HK-2 (cell line): ENCODE measurements at regions not wholly inside any gene's neighbourhood (a gene's known extent, or its start where the extent isn't known, plus 50 kb on each side); places are given as distances from the start of the nearest gene placed in this dataset.
A peak's percentile ranks its signal among the peaks of the same experiment; 100 is the strongest.

Experiments used
- DNase-seq: peaks from one replicate; pipeline ENCODE4 v3.0.0-alpha.2; 2018; ENCODE audit not compliant: unreplicated experiment

DNA sequence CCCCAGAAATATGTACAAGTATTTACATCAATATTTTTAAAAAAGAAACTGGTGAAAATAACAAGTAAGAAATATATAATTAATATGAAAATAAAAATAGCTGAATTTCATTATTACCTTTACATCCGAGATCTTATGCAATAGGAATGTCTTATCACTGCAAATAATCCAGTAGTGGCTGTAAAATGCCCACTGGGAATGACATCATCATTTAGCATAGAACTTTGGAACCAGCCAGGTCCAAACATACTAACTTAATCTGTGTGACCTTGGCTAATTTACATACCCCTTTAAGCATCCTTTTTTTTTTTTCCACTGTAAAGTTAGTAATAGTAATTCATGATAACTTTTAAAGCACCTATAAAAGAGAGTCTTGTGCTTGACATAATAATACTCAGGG lies 611.7 kb downstream of the ZIC1 start:
- no peak for DNase-seq

DNA sequence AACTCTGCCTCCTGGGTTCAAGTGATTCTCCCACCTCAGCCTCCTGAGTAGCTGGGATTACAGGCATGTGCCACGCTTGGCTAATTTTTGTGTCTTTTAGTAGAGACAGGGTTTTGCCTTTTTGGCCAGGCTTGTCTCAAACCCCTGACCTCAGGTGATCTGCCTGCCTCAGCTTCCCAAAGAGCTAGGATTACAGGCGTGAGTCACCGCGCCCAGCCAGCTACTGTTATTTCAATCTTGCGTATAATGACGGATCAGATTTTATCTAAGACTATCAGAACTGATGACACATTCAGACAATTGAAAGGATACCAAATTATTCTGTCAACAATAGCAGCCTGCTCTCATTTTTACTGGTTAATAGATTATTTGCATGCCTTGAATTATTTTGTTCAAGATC lies 612.2 kb downstream of the ZIC1 start:
- no peak for DNase-seq

DNA sequence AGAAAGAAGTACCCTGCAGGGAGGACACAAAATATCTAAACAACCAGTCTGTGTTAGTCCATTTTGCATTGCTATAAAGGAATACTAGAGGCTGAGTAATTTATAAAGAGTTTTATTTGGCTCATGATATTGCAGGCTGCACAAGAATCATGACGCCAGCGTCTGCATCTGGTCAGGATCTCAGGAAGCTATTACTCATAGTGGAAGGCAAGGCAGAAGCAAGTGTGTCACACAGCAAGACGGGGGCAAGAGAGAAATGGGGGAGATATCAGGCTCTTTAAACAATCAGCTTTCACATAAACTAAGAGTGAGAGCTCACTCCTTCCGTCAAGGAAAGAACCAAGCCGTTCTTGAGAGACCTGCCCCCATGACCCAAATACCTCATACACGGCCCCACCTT lies 614.8 kb downstream of the ZIC1 start:
- no peak for DNase-seq

DNA sequence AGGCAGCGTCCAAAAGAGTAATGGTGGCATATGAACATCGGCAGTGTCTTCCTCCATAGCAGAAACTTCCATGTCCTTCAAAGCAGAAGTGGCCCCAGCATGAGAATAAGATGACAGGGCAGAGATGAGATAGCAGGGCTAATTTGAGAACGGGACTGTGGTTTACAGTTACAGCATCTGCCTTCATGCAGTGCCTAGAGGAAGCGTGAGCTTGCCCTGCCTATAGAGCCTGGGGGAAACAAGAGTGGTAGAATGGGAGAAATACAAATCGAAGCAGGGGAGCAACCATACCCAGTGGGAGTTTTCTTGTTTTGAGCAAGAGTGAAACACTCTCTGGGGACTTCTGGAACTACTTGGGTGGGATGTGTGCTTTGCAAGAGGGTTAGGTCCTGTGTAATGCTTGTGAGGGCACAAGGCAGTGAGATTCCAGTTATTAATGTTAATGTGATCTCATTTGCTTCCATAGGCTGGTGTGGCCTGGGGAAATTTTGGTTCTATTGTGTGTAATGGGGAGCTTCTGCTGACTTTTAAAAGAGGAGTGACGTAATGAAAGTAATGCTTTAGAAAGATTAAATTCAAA lies 616.9 kb downstream of the ZIC1 start:
- DNase-seq: no peak

DNA sequence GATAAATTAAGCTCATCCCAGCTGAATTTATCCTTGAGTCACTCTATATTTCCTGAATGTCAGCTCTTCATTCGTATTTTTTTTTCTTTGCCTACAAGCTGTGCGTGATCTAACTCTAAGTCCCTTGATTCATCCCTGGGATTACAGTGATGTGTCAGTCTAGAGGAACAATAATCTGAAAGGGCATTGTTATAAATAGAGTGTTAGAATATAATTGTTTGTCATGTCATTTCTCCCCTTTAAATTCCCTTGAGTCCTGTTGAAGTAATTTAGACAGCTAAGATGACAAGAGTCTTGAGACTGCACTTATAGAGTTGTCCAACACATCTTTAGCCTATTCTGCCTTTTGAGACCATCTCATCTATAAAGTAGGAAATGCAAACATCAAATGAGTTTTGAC lies 621.8 kb downstream of the ZIC1 start:
- DNase-seq: no peak

DNA sequence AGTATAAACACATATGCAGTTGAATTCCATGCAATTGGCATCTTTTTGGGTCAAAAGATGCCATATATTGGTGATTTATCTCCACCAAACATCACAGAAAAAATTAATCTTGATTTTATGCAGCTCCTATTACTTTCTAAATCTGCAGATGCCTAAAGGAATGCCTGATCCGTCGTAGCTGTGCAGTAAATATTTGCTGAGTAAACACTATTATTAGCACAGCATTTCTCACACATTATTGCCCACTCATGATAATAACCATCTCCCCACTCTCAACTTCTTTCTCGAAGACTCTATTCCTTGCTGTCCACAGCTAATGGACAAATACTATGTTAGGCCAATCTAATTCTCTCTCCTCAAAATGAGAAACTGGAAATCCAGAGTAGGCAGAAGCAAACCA lies 625.2 kb downstream of the ZIC1 start:
- no peak for DNase-seq

DNA sequence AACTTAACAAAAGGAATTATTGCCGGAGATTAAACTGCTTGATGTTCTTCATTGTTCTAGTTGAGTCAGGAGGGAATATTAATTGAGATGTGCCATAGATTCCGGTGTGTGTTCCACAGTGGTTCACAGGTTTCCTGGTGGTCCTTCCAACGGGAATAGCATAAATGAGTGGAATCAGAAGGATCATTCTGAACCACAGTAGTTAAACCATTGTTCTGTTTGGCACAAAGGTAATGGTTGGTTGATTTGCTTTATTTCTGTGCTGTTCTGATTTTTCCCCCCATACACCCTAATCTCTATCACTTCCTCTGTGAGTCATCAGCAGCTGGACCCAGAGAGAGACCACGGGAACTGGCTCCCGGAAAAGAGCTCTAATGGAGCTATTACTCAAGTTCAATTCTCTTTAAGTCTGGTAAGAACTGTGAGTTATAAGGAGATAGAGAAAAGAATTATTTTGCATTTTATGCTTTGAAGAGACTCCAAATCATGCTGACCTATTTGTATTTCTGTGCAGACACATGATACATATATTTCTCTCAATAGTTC lies 627.2 kb downstream of the ZIC1 start:
- DNase-seq: peak; percentile 5

DNA sequence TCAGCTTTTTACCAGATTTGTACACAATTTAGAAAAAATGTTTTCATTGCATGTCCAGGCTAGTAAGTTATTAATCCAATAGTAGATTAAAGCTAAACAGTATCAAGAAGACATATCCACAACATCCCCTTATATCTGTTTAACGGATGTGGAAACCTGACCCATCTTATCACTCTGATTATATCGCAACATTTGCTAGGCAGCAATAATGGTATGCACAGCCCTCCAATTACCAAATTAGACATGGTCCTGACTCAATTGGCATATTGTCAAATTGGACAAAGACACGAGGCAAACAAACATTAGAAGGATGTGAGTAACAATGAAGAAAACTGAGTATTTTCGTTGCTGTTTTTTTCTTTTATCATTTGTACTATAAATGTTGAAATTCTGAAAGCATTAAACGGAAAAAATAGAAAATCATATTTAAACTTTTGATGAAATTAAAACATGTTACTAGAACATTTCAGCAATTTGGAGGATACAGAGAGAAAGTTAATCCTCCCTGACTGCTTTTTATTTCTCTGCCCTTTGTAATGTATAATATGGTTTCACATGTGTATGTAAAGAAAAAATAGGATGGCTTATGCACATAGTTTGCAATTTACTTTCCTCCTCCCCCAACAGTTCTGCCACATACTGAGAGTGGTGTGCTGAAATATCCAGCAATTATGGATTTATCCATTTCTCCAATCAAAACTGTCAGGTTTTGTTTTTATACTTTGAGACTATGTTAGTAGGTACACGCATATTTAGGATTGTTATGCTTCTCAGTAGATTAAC lies 633.7 kb downstream of the ZIC1 start:
- DNase-seq: no peak

DNA sequence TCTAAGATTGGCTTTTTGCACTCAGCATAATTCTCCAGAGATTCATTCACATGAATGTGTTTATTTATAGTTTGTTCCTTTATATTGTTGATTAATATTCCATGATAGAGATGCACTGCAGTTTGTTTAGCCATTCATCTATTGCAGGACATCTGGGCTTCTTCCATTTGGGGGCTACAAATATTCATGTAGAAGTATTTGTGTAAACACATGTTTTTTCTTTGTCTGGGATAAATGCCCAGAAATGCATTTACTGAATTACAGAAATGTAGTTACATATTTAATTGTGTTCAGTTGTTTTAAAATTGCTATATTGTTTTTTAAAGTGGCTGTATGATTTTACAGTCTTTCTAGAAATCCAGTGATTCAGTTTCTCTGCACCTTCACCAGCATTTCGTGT lies 635.0 kb downstream of the ZIC1 start:
- DNase-seq: no peak

DNA sequence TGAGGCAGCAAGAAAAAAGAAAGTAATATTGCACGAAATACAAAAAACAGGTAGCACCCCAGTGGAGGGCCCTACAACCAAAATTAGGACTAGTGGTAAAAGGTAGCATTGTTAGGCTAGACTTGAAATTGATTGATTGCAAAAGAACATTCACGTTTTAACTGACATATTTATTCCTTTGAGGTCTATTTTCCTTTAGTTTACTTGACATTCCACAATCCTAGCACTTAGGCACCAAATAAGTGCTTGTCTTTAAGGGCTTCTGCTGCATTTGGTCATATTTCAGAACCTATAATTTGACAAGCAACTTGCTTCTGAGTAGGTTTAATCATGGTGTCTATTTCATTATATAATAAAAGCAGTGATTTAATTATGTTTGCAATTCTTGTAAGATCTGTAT lies 642.7 kb upstream of the AGTR1 start:
- DNase-seq: no peak

DNA sequence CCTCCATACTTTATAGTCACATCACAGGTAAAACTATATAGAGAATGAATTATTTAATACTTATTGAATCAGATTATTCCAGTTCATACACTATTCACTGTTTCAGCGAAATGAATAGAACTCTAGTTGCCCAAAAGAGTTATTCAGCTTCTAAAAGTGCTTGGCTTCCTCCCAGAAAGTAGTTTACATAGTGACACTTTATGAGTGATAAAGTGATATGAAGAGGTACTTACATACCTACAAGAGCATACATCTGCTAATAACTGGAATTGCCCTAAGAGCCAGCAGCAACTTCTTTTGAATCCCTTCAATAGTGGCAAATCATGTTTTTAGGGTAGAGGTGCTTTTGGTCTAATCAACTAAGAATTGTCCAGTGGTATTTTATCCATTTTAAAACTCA lies 635.1 kb upstream of the AGTR1 start:
- DNase-seq: no peak

DNA sequence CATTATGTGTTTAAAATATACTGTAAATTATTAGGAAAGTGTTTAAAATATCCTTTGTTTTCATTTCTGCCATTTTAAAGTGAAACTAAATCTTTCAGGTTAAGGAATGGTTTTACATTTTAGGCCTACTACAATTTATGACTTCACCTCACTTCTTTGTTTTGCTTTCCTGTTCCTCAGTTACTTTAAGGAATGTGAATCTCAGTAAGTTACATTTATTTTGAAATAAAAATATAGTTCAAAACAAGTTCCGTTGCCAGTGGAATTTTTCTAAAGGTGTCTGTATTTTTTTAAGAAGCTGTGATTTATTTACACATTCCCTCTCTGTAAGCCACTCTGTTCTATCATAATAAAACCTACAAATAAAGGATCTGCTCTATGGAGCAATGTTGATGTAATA lies 630.9 kb upstream of the AGTR1 start:
- DNase-seq: no peak

DNA sequence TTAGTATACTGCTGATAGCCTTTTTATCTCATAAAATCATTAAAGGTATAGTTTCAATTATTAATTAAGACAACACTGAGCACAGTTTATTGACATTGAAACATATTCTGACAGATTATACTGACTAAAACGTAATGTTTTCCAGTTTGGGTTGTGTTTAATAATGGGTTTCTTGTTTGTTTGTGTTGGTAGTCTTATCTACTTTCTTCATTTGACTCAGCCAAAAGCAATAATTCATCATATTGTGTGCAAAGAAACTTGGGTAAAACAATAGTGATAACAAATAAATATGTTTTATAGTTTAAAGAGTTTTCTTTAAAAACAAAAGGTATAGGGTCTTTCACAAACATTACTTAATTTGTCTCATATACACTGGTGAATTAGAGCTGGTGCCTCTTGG lies 629.2 kb upstream of the AGTR1 start:
- DNase-seq: no peak

DNA sequence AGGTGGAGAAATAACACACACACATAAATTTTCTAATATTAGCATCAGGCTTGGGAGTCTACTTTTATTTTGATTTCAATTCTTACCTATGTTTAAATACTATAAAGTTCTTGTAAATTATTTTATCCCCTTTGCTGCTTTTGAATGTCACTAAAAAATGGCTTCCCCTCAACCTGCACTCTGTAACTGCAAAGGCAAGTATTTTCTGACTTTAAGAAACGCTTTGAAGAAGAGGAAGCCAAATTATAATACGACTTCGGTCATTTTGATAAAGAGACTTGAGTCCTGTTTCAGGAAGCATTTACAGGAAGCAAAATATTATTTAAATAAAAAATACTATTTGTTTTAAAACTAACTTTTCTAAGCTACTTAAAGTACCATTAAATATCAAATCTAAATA lies 627.7 kb upstream of the AGTR1 start:
- no peak for DNase-seq

DNA sequence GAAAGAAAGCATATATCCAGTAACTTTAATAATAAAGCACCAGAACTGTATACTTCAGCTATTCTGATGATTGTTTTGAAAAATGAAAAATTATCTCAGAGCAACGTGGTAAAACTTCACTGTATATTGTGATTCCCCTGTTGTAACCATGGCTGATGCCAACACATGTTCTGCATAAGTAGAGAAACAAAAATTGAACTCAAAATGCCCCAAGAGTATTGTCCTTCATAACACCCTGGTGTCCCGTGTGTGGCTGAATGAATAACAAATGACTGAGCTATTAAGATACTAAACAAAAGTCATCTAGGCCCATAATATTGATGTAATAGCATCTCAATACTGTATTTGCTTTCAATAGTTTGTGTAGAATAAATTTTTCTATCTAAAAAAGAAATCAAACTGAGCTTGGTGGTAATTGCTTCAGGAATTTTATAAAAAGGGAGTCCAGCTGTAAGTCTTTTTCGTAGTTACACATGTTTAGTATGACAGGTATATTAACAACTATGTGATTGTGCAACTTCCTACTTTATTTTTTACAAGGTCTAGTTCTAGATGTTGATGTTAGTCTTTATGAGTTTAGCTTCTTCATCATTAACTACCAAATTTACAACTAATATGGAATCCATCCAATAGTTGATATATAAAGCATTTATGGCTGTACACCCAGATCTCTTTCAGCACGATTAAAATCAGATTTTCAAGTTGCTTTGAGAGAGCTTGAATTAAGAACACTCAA lies 623.8 kb upstream of the AGTR1 start:
- DNase-seq: no peak

DNA sequence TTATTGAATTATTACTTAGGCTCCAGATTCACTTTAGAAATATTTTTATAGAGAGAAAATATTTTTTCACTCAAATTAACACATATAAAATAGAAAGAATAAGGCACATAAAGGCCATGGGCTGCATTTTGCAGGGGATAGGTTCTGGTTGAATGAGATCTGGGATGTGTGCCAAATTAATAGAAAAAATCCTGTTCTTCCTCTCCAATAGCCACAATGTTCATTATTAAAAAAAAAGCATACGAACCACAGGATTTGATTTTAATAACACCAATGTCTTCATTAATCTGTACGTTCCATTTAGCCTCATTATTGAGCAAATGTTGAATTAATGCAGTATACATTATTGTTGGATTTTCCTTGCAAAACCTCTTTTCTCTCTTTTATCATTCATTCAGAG lies 622.8 kb upstream of the AGTR1 start:
- DNase-seq: no peak

DNA sequence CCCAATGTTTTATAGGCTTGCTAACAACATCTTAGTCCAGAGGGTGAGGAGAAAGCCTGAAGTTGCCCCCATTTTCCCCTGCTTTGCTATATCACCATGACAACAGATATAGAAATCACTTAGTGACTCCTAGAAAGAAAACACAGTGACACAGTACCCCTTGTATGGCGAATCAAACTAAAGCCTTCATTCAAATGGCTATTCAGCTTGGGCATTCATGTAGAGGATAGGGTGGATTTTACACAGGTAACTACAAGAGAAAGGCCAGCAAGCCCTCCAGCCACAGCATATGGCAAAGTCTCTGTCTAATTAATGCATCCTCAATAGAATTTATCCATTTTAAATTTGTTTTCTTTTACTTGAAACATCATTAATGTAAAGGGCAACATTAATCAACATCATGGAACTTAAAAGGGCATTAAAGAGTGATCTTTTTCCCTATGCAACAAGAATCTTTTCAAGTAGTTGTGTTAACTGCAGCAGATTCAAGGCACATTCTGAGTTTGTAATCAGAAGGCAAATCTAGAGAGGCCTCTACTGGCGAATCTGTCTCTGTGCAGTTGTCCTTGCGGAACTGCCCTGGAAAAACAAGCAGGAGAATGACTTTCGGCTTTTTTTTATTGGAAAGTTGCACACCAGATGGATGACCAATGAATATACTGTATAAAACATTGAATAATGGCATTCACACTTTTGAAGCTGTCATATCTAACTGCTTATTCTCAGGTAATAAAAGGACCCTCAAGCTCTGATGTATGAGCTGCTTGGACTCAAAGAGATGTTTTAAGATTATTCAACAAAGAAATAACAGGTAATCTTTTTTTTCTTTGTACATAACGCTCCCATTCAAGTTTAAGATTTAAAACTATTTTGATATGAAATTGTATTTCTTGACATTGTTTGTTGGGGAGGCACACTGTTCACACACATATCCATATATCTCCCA lies 621.7 kb upstream of the AGTR1 start:
- peak; percentile 16 for DNase-seq

DNA sequence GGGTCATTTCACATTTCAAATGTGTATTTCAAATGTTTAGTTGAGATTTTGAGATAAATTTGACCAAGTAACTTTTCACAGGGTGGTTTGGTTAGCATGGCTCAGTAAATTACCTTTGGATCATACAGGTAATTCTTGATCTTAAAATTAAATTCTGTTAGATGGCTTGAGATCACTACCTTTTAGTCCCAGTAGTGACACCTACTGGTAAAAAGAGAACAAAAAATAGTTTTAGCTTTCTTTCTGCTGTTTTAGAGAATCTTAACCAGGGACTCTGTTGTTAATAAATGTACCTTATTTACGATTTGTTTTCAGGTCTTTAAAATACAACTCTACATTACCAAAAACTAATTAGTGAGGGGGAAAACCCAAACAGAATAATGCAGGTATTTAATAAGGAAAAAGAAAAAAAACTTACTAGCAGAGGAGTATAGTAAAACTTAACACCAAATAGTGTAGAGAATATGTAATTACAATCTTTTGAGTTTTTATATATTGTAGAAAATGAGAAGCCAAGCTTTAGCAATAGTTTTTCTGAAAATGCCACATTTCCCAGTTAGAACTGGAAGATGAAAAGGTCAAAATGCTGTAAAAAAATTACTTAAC lies 620.3 kb upstream of the AGTR1 start:
- DNase-seq: no peak

DNA sequence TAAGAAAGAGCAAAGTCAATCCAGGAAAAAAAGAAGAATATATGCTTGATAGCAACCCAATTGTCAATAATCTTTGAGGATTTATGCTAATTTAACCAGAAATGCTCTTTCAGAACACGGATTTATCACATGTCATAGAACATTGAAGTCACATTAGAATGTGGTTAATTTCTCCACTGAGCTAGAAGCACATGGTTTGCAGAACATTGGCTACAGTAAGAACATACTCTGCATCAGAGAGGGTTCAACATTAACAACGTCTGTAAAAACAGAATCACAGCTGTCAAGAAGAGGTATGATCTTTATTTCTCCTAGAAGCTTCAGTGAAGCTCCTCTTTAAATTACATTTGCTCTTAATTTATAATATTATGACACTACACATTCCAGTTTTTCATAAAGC lies 619.7 kb upstream of the AGTR1 start:
- no peak for DNase-seq

DNA sequence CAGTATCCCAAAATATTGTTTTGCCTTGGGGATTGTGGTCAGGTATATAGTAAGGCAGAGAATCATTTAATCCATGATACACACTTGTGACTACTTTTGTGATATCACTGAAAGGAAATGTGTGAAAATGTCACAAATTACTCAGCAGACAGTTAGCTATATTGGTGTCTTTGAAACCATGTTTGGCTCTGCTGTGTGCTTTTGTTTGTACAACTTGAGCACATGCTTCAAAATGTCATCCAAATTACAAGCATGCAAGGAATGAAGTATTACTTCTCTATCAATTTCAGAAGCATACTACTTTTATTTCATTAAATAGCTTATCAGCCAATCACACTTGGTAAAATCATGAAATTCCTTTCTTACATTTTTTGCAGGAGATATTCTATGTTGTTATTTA lies 619.0 kb upstream of the AGTR1 start:
- DNase-seq: no peak

DNA sequence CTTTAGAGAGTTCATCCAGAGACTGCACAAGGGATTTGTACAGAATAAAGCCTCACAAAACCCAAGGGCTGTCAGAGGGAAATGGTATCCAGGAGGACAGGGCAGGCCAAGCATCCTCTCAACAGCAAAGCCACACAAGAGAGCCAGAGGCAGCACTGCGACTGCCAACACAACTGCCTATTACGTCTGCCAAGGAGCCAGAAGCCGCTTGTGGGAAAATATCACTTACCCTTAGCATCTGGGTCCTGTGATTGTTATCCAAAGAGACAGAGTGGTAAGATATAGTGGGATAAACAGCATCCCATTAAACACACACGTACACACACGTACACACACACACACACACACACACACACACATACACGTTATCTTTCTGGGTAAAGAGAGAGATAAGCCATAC lies 618.3 kb upstream of the AGTR1 start:
- DNase-seq: no peak
